Fibroblast of pulmonary artery (primary cell): ENCODE measurements at regions not wholly inside any gene's neighbourhood (a gene's known extent, or its start where the extent isn't known, plus 50 kb on each side); places are given as distances from the start of the nearest gene placed in this dataset.

ENCODE experiments used
- DNase-seq: peaks from one replicate; pipeline ENCODE4 v3.0.0-alpha.2; 2010; ENCODE audit warnings: low read depth
- H3K4me3 ChIP-seq: replicated peaks from 2 replicates; pipeline ENCODE4 v1.5.1; 2011; ENCODE audit warnings: low read depth, mild to moderate bottlenecking, control low read depth, low read length, moderate library complexity
- TF ChIP-seq, protein P1 (sequence below): IDR thresholded peaks from 2 replicates; pipeline ENCODE4 v1.5.1; 2011; ENCODE audit warnings: mild to moderate bottlenecking, control low read depth, low read length, inconsistent platforms; ENCODE audit errors: missing control alignments

DNA sequence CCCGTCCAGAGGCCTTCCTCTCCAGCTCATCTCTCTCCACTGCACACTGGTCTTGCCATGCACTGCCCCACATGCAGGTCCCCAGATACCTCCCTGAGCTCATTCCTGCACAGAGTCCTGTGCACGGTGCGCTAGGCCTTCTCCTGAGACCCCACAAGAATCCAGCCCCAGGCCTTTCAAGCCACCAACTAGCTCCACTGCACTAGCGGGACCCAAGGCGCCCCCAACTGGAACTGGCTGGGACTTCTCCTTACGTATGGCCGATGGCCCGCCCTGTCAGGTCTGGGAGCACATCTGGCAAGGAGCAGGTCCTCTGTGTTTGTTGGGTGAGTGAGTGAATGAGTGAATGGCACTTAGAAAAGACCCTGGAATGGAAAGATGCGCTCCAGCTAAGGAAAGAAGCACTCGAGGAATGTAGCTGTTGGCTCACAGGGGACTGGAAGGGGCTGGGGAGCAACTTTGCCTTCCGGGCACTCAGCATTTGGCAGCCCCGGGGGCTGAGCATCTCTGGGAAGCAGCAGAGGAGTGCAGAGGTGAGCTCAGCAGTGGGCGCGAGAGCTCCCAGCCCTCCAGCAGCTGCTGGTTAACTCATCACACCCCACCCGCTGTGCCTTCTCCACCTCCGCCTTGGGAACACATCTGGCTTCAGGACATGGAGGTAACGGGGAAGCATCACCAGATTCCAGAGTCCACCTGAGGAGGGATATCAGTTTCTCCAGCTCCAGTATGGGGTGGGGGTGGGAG is 223.1 kb downstream of the GLI2 start:
- TF ChIP-seq, protein P1, sequence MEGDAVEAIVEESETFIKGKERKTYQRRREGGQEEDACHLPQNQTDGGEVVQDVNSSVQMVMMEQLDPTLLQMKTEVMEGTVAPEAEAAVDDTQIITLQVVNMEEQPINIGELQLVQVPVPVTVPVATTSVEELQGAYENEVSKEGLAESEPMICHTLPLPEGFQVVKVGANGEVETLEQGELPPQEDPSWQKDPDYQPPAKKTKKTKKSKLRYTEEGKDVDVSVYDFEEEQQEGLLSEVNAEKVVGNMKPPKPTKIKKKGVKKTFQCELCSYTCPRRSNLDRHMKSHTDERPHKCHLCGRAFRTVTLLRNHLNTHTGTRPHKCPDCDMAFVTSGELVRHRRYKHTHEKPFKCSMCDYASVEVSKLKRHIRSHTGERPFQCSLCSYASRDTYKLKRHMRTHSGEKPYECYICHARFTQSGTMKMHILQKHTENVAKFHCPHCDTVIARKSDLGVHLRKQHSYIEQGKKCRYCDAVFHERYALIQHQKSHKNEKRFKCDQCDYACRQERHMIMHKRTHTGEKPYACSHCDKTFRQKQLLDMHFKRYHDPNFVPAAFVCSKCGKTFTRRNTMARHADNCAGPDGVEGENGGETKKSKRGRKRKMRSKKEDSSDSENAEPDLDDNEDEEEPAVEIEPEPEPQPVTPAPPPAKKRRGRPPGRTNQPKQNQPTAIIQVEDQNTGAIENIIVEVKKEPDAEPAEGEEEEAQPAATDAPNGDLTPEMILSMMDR = peak; percentile 38
- H3K4me3 ChIP-seq = no peak overlapping the region
- DNase-seq = no peak

DNA sequence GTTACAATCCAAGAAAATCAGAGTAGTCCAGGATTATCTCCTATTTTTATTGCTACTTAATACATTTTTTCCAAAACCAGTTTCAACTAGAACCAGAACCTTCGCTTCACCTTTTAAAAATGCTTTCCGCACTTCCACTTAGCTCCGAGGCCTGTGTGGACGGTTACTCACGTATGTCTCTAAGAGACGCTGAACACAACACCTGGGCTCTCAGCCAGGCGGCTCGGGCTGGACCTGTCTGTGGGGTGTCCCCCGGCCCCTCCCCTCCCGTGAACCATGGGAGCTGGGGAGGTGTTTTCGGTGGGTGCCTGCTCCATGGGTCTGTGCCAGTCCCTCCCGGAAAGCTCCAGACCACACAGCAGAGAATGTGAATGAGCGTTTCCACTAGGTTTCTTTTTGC is 223.8 kb downstream of the GLI2 start:
- TF ChIP-seq, protein P1 = no peak

DNA sequence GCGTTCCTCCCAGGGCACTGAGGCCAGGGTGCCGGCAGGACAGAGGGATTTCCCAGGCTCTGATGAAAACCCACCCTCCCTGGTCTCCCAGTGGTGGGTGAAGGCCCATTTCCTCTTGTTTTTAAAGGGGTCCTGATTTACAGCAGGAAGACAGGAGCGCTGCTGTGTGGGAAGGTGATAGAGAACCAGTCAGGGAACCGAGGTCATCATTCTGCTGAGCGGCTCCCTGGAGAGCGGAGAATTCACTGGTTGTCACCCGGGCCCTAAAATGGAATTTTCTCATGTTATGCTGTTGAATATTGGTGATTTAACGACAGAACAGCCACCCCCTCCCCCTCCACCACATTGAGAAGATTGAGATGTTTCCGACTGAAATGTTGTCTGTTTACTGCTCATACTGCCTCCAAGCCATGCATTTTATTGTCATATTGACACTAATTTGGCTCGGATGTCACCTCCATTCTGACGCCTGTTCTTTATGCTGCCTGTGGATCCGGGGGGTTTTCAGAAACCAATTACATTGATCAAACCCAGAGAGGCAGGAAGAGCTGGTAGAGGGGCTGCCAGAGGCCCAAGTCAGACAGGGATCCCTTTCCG is 225.2 kb downstream of the GLI2 start:
- DNase-seq = no peak
- TF ChIP-seq, protein P1 = no peak
- H3K4me3 ChIP-seq = no peak overlapping the region

More for the DNA sequence above, 223.8 kb downstream of the GLI2 start:
- DNase-seq = no peak
- H3K4me3 ChIP-seq = no peak overlapping the region

DNA sequence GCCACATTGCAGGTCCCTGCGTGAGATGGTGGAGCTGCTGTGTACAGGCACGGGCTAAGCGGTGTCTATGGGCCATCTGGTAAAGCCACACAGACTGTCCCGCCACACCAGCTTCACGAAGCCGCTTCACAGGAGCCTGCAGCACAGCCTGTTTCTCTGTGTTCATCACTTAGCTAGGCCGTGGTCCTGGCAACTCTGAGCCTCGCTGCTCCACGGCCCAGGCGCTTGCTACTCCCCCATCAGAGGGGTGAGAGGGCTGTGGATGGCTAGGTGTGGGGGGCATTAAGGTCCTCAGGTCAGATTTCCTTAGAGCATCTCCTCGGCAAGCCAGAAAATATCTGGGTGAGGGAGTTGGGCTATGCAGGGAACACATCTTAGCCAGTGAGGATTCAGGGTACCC is 225.7 kb downstream of the GLI2 start:
- TF ChIP-seq, protein P1 = no peak
- DNase-seq = no peak
- no peak overlapping the region for H3K4me3 ChIP-seq

DNA sequence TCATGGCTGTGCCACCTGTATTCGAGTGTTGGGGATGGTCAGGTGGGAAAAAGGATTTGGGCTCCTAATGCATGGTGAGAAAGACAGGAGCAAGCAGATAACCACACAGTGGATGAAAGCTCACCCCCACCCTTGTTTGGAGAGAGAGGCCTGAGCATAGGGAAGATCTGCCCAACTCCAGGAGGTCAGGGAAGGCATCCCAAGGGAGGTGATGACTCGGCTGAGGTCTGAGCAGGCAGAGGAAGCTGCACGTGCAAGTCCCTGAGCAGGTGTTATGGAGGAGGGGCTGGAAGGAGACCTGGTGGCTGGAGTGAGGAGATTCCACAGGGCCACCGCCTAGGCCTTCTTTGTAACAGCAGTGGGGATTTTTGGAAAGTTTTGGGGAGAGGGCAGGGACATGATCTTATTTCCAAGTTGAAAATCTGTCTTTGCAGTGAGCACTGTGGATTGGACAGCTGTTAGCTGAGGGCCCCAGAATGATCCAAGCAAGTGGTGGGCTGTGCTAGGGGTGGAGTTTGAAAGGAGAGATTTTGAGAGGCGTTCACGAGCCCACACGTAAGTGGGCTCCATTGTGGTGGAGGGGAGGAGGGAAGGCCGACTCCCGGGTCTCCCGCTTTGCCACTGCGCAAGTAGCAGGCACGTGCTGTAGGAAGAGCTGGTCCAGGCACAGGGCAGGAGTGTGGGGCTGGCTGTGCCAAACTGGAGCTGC is 228.5 kb downstream of the GLI2 start:
- H3K4me3 ChIP-seq = no peak overlapping the region
- TF ChIP-seq, protein P1 = no peak
- DNase-seq = no peak

DNA sequence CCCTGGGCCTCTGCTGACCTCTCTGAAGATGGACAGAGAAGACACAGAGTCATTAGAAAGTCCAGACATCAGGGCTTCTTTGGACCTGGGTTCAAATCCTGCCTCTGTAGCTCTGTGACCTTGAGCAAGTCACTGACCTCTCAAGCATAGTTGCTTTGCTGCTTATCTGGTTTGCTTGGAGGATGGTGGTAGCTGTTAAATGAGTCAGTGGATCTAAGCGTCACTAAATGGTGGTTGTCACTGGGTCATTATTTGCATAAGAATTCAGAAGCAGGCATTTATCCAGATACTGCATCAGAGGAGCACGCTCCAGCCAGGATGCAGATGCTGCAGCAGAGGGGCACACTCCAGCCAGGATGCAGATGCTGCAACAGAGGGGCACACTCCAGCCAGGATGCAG is 229.2 kb downstream of the GLI2 start:
- DNase-seq = no peak
- TF ChIP-seq, protein P1 = no peak
- H3K4me3 ChIP-seq = no peak overlapping the region
